Fibroblast of skin of left quadriceps (primary cell): ENCODE measurements at regions not wholly inside any gene's neighbourhood (a gene's known extent, or its start where the extent isn't known, plus 50 kb on each side); places are given as distances from the start of the nearest gene placed in this dataset.
A peak's percentile ranks its signal among the peaks of the same experiment; 100 is the strongest.
"Not testable (repeated sequence)": the region's sequence is repeated elsewhere in the genome, so short reads cannot be mapped to it uniquely, and the experiment has no call there.

Experiments
- DNase-seq, 2 experiments: peaks; one replicate each; pipeline ENCODE4 v3.0.0-alpha.2; 2013; ENCODE audit warnings: low read depth in 2 of 2

DNA sequence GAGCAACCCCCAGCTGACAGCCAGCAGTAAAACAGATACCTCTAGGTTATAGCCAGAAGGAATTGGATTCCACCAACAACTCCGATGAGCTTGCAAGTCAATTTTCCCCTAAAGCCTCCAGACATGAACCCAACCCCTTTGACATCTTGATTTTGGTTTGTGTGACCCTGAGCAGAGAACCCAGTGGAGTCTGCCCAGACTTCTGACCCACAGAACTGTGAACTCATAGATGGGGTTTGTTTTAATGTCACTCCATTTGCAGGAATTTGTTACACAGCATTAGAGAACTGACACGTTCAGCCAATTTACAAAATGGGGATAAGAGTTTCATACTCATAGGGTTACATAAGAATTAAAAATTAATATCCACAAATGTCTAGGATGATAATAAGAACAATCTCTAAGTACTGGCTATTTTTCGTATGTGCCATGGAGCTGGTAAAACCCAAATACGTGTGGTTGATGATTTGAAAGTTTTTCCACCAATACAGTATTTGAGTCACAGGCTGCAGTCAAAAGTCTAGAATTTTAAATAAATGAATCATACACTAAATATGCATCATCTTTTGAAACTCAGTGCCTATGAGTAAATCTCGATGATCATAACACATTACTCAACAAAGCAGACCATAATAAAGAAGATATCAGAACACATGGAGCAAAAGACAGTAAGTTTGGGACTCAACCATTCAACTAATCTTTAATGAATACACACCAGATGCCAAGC, 380.0 kb downstream of the ANAPC1 start:
- not testable (repeated sequence) for DNase-seq

DNA sequence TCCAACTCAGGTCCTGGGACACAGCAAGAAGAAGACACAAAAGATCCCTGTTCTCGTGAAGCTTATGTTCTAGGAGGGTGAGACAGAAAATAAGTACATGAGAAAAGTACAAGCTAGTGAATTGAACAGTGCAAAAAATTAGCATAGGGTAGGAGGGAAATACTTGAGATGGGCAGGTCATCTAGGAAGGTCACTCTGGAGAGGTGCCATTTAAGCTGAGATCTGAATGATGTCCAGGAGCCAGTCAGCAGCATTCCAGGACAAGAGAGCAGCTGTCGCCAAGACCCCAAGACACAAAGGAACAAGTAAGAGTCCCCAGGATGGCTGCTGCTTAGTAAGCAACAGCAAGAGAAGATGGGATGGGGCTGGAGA, 379.4 kb downstream of the ANAPC1 start:
- not testable (repeated sequence) for DNase-seq

DNA sequence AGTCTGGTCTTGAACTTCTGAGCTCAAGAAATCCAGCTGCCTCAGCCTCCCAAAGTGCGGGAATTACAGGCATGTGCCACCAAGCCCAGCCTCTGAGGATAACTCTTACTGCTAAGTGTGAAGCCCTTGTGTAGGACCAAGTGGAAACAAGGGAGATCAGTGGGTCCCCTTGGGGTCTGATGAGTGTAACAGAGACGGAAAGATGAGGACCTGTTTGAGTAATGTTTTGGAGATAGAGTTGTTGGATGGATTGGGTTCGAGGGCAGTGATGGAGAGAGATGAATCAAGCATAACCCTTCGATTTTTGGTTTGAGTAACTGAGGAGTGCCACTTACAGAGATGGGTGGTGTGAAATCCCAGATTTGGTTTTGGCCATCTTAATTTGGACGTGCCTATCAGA, 378.7 kb downstream of the ANAPC1 start:
- not testable (repeated sequence) for DNase-seq

DNA sequence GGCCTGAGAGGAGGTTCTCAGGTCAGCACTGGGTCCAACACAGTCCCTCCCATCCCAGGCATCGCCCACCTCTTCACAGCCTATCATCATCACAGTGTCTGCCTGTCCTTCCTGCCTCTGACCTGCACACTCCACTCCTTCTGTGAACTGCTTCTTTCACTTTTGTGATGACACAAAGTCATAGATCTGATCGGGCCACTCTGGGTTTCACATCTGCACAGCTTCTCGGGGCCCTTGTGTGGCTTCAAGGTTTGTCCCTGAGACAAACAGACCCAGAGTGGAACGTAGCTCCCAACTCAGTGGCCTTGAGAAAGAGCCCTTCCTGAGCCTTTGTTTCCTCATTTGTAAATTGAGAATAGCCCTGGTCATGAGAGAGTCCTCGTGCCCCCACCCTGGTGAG, 377.1 kb downstream of the ANAPC1 start:
- not testable (repeated sequence) for DNase-seq

DNA sequence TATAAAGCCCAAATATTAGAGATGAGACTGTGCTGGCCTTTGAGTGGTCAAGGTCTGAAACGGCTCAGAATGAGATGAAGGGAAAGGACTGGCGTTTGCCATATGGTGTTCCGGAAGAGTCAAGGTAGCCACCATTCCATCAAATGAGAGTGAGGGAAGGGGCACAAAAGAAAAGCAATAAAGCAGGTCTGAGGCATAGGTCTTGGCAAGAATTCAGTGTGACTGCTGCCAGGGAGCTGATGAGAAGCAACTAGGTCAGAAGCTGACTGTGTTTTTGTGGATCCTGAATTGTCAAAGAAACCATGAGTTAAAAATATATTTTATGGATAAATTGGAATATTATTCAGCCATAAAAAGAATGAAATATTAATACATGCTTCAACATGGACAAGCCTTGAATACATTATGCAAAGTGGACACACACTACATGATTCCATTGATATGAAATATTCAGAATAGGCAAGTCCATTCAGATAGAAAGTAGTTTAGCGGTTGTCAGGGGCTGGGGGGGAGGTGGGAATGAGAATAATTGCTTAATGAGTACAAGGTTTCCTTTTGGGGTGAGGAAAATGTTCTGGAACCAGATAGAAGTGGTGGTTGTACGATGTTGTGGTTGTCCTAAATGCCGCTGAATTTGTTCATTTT, 374.6 kb downstream of the ANAPC1 start:
- not testable (repeated sequence) for DNase-seq

DNA sequence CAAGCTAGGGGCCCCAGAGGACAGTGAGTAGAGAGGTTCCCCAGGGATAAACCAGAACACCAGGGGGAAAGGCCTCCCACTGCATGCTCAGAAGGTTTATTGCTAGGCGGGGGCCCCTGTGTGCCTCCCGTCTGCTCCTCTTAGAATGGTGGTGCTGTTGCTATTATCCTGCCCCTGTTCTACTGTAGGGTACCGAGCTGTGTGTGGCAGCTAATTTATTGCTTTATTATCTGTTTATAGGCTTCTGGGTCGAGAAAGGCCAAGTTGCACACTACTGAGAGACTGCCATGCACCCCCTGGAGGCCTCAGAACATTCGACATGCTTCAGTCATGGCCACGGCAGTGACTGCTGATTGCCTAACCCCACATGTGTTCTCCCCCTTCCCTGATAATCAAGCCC, 373.6 kb downstream of the ANAPC1 start:
- not testable (repeated sequence) for DNase-seq

DNA sequence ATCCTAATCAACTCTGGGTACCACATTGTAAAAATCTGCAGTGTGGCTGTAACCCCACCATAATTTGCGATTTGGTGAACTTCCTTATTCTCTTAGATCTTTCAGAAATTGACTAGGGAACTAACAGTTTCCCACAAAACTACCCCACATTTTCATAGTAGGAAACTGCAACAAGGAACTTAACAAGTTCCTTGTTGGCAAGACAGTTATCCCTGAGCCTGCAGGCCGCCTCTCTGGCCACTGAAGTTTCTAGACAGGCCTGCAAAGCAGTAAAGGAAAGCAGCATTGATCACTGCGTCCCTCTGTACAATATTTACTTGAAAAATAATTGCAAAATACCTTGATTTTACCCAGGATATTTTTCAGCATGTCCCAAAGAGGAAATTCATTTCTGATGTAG, 372.9 kb downstream of the ANAPC1 start:
- not testable (repeated sequence) for DNase-seq

DNA sequence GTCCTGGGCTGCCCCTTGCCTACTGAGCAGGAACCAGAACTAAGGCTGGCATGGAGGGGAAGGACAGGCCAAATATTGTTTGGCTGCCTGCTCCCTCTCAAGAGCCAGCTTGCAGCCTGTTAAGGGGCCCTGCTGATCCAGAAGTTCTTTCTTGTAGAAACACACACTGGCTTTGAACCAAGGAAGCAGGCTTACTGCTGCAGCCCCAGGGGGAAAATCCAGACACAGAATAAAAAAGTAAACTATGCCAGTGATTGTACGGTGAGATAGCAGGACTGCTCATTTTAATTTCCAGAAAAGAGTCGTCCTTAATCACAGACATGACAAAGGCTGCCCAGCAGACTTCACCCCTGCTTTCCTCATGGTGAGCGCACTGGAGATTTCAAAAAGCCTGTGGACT, 371.6 kb downstream of the ANAPC1 start:
- not testable (repeated sequence) for DNase-seq

DNA sequence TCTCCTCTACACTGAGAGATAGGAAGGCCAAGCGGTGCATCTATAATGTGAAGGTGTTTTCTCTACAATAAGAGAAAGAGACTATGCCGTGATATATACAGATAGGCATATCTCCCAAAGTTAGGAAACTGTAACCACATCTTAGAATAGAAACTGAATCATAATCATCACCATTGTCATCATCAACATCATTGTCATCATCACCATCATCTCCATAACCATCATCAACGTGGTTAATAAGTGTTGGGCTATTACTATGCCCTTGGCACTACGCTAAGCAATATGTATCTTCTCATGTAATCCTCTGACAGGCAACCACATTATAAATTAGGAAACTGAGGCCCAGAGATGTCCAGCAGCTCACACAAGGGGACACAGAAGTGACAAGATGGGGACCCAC, 369.9 kb downstream of the ANAPC1 start:
- DNase-seq = not testable (repeated sequence)

DNA sequence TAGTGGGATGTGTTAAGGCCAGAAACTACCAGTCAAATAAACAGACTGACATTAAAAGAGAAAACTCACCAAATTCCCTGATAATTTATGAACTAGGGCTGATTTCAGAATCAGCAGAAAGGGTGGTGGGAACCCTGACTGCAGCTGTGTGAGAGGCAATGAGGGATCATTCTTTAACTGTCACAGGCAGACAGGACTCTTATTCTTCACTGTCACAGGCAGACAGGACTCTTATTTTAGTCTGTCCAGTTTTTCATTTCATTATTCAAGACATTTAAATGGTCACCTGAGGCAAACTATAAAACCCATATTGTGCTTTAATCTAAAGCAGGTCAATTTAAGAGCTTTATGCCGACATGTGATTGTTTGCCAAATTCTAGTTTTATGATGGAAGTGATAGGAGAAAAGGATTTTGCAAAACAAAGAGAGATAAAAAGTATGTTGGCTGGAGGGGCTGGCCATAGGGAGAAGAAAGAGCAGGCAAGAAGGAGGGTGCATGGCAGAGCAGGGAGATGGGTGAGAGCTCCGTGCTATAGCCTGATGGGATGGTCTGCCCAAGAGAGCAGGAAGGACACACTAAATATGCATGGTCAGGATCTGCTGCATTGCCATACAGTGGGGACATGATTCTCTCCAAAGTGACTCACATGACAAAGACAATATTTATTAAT, 366.8 kb downstream of the ANAPC1 start:
- not testable (repeated sequence) for DNase-seq

DNA sequence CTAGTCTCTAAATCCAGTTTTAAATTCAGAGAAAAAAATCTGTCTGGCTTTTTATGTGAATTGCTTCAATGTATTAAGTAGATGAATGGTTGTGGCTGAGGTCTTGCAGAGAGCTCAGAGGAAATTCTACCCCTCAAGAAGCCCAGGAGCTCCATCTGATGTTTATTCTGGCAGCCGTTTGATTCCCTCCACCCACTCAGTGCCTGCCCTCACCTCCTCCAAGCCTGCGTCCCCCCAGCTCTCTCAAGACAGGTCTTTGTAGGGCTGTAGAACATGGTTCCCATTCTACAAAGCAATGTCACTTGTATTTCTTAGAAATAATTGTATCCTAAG, 366.3 kb downstream of the ANAPC1 start:
- DNase-seq = not testable (repeated sequence)

DNA sequence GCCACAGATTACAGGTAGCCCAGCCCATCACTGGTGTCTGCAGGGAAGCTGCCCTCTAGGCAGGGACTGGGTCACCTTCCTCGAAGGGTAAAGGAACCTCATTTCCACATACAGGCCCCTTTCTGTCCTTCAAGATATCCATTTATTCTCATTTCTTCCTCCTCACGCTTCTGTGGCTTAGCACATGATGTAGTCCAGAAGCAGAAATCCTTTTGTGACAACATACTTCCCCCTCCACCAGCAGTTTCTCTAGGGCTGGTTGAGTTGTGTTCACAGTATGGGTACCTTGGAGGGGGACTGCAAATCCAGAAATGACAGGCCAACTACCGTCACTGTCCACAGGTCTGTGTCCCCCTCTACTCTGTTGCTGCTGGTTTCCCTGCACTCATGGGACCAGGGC, 364.9 kb downstream of the ANAPC1 start:
- no peak for DNase-seq

DNA sequence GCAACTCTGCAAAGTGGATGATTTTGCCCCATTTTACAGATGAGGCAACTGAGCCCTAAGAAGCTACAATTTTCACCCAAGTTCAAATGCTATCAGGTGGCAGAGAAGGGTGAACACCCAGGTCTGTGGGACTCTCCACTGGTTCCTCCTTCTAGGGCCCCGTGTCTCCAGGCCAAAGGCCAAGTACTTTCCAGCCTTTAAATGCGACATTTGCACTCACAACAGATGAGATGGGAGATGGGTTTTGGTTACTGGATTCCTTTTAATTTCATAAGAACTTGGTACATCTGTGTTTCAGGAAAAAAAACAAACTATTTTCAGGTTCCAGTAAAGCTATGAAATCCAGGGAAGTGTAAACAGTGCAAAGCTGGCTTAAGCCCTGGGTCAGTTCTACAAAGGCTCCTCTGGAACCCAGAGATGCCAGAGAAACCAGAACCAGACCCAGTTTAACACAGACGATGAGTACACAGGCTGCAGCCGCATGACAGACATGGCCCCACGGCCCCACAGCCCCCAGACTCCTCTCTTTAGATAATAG, 361.7 kb downstream of the ANAPC1 start:
- DNase-seq = no peak

DNA sequence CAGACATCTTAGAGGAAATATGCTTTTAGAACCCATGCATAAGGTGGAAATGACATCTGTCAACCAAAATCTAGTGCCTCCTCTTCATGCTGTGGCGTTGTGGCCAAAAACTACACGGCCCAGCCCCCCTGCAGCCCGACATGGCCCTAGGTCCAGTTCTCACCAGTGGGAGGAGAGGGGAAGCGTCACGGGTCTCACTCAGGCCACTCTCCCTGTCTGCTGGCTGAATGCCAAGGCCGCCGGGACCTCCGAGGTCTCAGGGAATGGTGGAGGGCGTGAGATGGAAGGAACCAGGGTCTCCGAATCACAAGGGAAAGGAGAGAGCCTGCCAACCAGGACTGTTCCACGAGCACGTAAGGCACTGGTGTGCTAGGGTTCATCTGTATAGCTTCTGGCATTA, 361.0 kb downstream of the ANAPC1 start:
- no peak for DNase-seq

DNA sequence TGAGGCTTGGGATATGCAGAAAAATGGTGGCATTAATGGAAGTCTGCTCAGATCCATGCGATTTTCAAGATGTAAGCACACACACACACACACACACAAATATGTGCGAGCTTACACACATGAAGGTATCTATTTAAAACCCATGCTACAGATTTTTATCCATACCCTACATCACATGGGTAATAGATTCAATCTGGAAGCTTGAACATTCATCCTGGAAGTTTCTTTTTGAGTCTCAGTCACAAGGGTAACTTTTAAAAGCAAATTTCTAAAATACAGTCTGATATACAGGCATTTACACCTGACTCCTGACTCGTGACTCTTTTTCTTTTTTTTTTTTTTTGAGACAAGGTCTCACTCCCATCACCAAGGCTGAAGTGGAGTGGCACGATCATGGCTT, 359.0 kb downstream of the ANAPC1 start:
- DNase-seq = not testable (repeated sequence)

DNA sequence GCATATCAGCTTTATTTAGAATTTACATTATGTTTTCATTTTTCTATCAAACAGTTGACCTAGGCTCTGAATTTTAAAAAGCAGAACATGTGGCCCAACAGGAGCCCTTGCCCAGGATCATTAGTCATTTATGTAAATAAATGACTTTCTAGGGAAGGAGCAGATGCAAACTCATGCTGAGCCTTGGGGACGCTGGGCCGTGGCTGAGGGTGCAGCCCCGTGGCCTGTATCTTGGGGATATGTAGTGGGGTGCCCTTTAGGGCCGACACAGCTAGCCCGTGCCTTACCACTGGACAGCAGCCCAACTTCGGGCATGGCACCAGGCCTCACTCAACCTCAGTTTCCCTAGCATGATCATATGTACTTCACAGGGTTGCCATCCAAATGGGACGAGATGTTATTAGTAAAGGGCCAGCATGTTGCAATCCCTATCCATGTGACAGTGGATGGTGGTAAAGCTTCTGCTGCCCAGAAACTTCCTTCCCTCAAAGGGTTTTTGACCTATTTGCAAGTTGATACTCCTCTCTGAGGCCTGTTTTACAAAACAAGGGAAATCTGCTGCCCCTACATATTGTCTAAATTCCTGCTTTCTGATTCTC, 357.9 kb downstream of the ANAPC1 start:
- not testable (repeated sequence) for DNase-seq

DNA sequence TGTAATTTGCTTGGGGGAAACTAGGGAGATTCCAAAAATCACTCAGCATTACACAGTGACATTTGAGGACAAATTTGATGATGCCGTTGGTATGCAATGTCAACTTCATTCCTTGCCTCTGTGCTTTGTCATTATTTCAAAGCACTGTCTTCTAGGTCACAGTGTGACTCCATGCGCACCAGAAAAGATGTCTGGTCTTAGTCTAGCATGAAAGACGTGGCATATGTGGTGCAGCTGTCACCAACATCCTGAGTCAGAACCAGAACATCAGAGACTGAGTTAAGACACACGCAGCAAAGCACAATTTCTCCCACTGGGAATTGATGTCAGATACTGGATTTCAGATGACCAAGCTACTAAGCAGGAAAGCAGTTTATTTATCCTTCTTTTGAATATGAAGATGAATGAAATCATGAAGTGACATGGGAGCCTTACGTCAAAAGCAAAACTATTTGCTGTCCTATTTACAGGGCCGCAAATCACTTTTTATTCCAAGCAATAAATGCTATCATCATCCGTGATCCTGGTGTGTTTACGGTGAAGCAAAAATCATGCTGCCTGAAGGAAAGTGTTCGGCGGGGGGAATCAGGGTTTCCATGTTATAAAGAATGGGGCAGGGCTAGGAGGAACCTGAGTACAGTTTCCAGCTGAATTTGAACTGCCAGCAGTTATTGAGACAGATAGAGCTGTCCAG, 356.1 kb downstream of the ANAPC1 start:
- DNase-seq = peak in 1 of 2 experiments; percentile 13

DNA sequence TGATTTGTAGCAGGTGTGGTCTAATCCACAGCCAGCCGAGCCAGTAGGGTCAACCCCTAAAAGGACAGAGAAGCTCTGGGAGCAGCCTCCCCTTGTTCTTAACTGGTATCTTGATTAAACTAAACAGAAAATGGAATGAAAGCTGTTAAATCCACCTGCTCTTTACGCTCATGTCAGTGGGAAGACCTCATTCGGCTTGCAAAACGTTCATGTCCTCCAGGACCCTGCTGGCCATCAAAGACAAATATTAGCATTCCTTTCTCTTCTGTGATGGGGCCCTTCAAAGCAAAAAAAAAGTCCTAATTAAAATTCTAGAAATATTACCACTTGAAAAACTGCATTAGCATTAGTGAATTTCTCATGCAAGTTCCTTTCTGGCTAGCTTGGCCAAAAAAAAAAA, 355.0 kb downstream of the ANAPC1 start:
- DNase-seq = not testable (repeated sequence)

DNA sequence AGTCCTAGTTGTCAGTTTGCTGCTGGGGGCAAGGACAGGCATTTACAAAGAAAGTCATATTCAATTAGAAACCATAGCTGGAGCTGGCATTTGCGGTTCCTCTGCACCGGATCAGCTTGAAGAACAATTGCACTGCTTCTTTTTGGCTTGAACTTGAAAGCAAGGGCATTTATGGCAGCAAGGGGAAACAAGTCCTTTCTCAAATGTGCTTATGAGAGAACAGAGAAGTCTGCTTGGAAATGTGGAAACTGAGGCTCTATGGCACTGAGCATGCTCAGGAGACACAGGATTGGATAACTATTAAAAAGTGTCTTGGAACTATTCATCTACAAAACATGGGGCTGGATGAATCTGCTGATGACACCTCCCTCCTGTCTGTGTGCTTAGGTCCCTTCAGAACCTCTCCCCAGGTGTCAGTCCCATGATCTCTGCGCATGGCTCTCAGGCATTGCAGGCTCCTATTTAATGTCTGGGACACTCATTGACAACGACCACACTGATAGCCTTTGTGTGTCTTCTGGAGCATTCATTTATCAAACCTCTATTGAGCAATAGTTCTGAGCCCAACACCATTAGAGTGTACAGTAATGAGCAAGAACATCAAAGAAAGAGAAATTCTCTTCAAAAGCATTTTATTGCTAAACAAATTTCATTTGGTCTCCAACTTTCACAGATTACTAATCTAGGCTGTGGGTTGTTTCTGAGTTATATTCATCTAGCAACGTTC, 353.6 kb downstream of the ANAPC1 start:
- DNase-seq = not testable (repeated sequence)

DNA sequence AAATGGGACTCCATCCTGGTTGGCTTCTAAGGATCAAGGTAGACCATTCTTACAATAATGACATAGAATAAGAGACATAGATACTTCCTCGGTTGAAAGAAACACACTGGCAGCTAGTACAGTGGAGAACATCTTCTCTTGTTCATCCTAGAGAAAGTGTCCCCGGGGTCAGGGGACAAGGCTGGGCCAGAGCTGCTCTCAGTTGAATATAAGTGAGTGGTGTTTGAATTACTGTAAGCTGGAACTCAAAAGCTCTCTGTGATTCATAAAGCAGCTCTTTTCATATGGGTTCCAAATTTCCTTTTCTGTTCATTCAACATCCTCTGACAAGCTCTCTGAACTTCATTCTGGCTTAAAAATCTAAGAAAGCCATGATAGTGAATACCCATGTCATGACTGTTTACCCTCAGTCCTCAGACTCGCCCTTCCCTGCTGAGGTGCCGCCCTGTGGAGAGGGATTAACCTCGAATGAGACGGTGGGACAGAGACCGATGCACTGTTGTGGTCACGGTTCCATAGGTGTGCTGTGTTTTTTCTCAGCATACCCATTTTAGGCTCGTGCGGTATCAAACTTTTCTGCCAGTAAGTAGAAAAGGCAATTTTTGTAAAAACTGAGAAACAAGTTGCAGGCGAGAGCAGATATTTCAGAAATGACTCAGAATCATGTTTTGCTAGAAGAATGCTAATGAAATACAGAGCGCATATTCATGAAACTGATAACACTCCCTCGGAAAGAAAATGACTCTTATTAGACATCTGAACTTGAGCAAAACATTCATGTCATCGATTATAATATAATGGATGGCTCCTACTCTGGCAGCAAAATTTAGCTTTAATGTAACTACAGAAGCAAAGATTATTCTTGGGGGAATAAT, 351.1 kb downstream of the ANAPC1 start:
- not testable (repeated sequence) for DNase-seq
